Stimulated activated CD4-positive, alpha-beta T cell treated with anti-CD3 and anti-CD28 coated beads, Interleukin-12 subunit alpha, Interleukin-12 subunit beta, amount 100 ng/mL, for 4 hours (primary cell): ENCODE measurements at regions not wholly inside any gene's neighbourhood (a gene's known extent, or its start where the extent isn't known, plus 50 kb on each side); places are given as distances from the start of the nearest gene placed in this dataset.
"Not testable (repeated sequence)": the region's sequence is repeated elsewhere in the genome, so short reads cannot be mapped to it uniquely, and the experiment has no call there.

ENCODE experiments used
- DNase-seq: peaks from one replicate; pipeline ENCODE4 v3.0.0-alpha.2; 2020

- no peak for DNase-seq
Measured at GRCh38 chr13:91036886-91037285, 310.6 kb upstream of the MIR17HG start.

- no peak for DNase-seq
Measured at GRCh38 chr13:91042870-91043269, 304.6 kb upstream of the MIR17HG start.

- no peak for DNase-seq
Measured at GRCh38 chr13:91045351-91046034, 302.0 kb upstream of the MIR17HG start.

- DNase-seq: no peak
Measured at GRCh38 chr13:91046715-91047327, 300.7 kb upstream of the MIR17HG start.

- DNase-seq: no peak
Measured at GRCh38 chr13:91050970-91051369, 296.5 kb upstream of the MIR17HG start.

GRCh38 chr13:91052876-91053275, 294.6 kb upstream of the MIR17HG start:
- DNase-seq: no peak

GRCh38 chr13:91053318-91054065, 294.0 kb upstream of the MIR17HG start:
- DNase-seq: no peak

- DNase-seq: no peak
Measured at GRCh38 chr13:91054902-91055301, 292.6 kb upstream of the MIR17HG start.

GRCh38 chr13:91056746-91057145, 290.7 kb upstream of the MIR17HG start:
- DNase-seq: no peak

GRCh38 chr13:91057507-91057906, 290.0 kb upstream of the MIR17HG start:
- DNase-seq: not testable (repeated sequence)

- DNase-seq: no peak
Measured at GRCh38 chr13:91058066-91058465, 289.4 kb upstream of the MIR17HG start.

- DNase-seq: no peak
Measured at GRCh38 chr13:91058919-91059318, 288.6 kb upstream of the MIR17HG start.

GRCh38 chr13:91066745-91067144, 280.7 kb upstream of the MIR17HG start:
- no peak for DNase-seq

- no peak for DNase-seq
Measured at GRCh38 chr13:91072486-91072885, 275.0 kb upstream of the MIR17HG start.

GRCh38 chr13:91074091-91074490, 273.4 kb upstream of the MIR17HG start:
- no peak for DNase-seq

GRCh38 chr13:91076830-91077229, 270.7 kb upstream of the MIR17HG start:
- DNase-seq: no peak

GRCh38 chr13:91078093-91078679, 269.3 kb upstream of the MIR17HG start:
- DNase-seq: no peak

- no peak for DNase-seq
Measured at GRCh38 chr13:91079176-91079575, 268.3 kb upstream of the MIR17HG start.

GRCh38 chr13:91085127-91085526, 262.4 kb upstream of the MIR17HG start:
- no peak for DNase-seq

GRCh38 chr13:91086936-91087716, 260.4 kb upstream of the MIR17HG start:
- no peak for DNase-seq

GRCh38 chr13:91097269-91097668, 250.2 kb upstream of the MIR17HG start:
- DNase-seq: no peak

GRCh38 chr13:91099877-91100276, 247.6 kb upstream of the MIR17HG start:
- DNase-seq: no peak

- no peak for DNase-seq
Measured at GRCh38 chr13:91100944-91101343, 246.5 kb upstream of the MIR17HG start.
